AG04449 (cell line): ENCODE measurements at regions not wholly inside any gene's neighbourhood (a gene's known extent, or its start where the extent isn't known, plus 50 kb on each side); places are given as distances from the start of the nearest gene placed in this dataset.

ENCODE experiments used
- CTCF ChIA-PET: fragments of 350-600 bp; formaldehyde crosslinking; extraction: SDS; loops from one replicate; lab custom pipeline; 2021; ENCODE audit warnings: antibody characterized with exemption; lab: Yijun Ruan, JAX
- POLR2A ChIA-PET: fragments of 400-600, 350-600 bp; formaldehyde crosslinking; extraction: SDS; loops from one replicate; lab custom pipeline; 2020; ENCODE audit warnings: antibody characterized with exemption, inconsistent platforms; lab: Yijun Ruan, JAX
- DNase-seq: peaks from one replicate; pipeline ENCODE4 v3.0.0-alpha.2; 2010; ENCODE audit warnings: low read depth, low spot score
- H3K4me3 ChIP-seq: 2 replicates; pipeline ENCODE4 v1.5.1; 2011; ENCODE audit warnings: low read depth, mild to moderate bottlenecking, control low read depth, low read length
- CTCF ChIP-seq: IDR thresholded peaks from one replicate; pipeline ENCODE4 v1.5.1; 2011; ENCODE audit warnings: mild to moderate bottlenecking, moderate library complexity, low read length, control low read depth, inconsistent platforms; ENCODE audit not compliant: insufficient read depth; ENCODE audit errors: missing control alignments

DNA sequence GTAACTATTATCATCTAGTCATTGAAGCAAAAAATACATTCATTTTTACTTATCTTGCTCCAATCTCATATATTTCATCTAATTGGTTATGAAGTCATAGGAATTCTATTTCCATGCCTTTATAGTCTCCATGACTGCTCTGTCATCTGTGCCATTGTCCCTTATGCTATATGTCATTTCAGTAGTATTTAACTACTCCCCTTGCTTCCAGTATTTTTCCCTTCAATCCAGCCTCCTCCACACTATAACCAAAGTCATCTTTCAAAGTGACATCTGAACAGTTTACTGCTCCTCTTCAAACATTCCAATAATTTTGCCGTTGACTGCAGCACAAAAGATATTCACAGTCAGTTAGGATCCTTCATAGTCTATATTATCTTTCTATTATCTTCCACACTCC lies 216.6 kb upstream of the HS3ST5 start:
- no peak for TF ChIP-seq CTCF
- DNase-seq, result no peak
- ChIA-PET CTCF (no interaction called here), POLR2A (no interaction called here)
- no peak overlapping the region for H3K4me3 ChIP-seq

DNA sequence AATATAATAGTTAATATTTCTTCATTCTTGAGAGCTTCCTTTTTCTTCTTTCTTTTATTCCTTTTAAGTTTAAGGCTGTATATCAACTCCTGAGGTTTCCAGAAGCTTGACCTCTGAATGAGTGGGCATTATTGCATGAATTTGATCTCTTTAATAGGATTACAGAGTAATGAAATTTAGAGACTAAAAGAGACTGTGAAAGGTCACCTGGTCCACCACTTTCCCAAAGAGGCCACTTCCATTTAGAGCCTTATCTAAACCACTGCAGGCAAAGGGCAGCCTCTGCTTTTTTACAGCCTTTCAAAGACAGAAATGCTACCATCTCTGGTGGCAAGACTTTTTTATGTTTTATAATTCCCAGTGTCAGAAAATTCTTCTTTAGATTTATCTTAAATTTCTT lies 215.3 kb upstream of the HS3ST5 start:
- POLR2A ChIA-PET, result no interaction called here
- no peak for DNase-seq
- H3K4me3 ChIP-seq, result no peak overlapping the region
- CTCF ChIA-PET, result no interaction called here
- no peak for TF ChIP-seq CTCF

GRCh38 chr6:114556846-114557488 lies 214.1 kb upstream of the HS3ST5 start:
- CTCF ChIA-PET, result no interaction called here
- no peak overlapping the region for H3K4me3 ChIP-seq
- no peak for TF ChIP-seq CTCF
- POLR2A ChIA-PET, result no interaction called here
- no peak for DNase-seq

DNA sequence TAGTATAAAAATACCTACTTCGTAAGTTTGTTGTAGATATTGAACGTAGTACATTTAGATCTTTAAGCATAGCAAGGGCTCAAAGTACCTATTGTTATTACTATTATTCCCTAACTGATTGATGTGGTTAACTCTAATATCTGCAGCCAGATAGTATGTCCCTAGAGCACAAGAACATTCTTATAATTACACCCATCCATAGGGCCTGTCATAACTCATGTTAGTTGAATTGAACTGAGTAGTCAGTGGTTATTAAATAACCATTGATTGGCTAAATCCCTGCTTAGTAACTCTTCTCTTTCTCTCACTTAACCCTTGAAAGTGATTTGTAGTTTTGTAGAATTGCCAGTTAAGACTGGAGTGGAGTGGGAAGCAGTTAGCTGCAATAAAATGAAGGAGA lies 207.5 kb upstream of the HS3ST5 start:
- TF ChIP-seq CTCF, result no peak
- DNase-seq, result no peak
- ChIA-PET CTCF (no interaction called here), POLR2A (no interaction called here)
- no peak overlapping the region for H3K4me3 ChIP-seq

DNA sequence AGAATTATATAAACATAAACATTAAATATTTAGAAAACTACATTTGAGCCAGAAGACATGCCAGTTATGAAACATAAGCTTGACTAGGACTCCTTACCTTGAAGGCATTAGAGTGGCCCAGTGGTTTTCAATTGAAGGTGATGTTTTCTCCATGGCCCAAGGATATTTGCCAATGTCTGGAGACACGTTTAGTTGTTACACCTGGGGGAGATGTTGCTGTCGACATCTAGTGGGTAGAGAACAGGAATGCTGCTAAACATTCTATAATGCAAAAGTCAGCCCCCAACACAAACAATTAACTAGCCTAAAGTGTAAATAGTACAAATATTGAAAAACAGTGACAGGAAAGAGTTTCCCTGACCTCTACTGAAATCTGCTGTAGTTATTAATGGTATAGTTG lies 200.9 kb upstream of the HS3ST5 start:
- CTCF ChIA-PET, result no interaction called here
- no peak overlapping the region for H3K4me3 ChIP-seq
- TF ChIP-seq CTCF, result no peak
- no peak for DNase-seq
- POLR2A ChIA-PET, result no interaction called here

- DNase-seq, result no peak
- no peak overlapping the region for H3K4me3 ChIP-seq
- ChIA-PET CTCF (no interaction called here), POLR2A (no interaction called here)
- TF ChIP-seq CTCF, result no peak
Observed at GRCh38 chr6:114541794-114542193, 199.0 kb upstream of the HS3ST5 start.
